MM.1S (cell line): ENCODE measurements at regions not wholly inside any gene's neighbourhood (a gene's known extent, or its start where the extent isn't known, plus 50 kb on each side); places are given as distances from the start of the nearest gene placed in this dataset.

Experiments used
- EZH2phosphoT487 ChIP-seq: fragments of 300-600 bp; sonication (generic); IDR thresholded peaks from 2 replicates; pipeline ENCODE4 v1.6.1; 2018; ENCODE audit warnings: antibody characterized with exemption, low read length
- TF ChIP-seq, protein P1 (sequence below): fragments of 300-600 bp; sonication (generic); IDR thresholded peaks from 2 replicates; pipeline ENCODE4 v1.5.1; 2016; ENCODE audit warnings: antibody characterized with exemption, low read length, mixed read lengths

GRCh38 chr1:29519108-29519787 lies 282.9 kb downstream of the PTPRU start:
- no peak for TF ChIP-seq EZH2phosphoT487
- TF ChIP-seq, protein P1, sequence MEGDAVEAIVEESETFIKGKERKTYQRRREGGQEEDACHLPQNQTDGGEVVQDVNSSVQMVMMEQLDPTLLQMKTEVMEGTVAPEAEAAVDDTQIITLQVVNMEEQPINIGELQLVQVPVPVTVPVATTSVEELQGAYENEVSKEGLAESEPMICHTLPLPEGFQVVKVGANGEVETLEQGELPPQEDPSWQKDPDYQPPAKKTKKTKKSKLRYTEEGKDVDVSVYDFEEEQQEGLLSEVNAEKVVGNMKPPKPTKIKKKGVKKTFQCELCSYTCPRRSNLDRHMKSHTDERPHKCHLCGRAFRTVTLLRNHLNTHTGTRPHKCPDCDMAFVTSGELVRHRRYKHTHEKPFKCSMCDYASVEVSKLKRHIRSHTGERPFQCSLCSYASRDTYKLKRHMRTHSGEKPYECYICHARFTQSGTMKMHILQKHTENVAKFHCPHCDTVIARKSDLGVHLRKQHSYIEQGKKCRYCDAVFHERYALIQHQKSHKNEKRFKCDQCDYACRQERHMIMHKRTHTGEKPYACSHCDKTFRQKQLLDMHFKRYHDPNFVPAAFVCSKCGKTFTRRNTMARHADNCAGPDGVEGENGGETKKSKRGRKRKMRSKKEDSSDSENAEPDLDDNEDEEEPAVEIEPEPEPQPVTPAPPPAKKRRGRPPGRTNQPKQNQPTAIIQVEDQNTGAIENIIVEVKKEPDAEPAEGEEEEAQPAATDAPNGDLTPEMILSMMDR: no peak
